ENCODE measurements at regions not wholly inside any gene's neighbourhood (a gene's known extent, or its start where the extent isn't known, plus 50 kb on each side); places are given as distances from the start of the nearest gene placed in this dataset.

- no peak for TF ChIP-seq GATA1 (IDR thresholded peaks at IDR 0.05; ENCODE audit: low read depth, low read length)
- no peak for TF ChIP-seq POLR2A (IDR thresholded peaks at IDR 0.05; ENCODE audit: low read length)
Observed at GRCh38 chr2:58633613-58634365, 392.7 kb upstream of the FANCL start.
